ENCODE measurements at regions not wholly inside any gene's neighbourhood (a gene's known extent, or its start where the extent isn't known, plus 50 kb on each side); places are given as distances from the start of the nearest gene placed in this dataset.

DNA sequence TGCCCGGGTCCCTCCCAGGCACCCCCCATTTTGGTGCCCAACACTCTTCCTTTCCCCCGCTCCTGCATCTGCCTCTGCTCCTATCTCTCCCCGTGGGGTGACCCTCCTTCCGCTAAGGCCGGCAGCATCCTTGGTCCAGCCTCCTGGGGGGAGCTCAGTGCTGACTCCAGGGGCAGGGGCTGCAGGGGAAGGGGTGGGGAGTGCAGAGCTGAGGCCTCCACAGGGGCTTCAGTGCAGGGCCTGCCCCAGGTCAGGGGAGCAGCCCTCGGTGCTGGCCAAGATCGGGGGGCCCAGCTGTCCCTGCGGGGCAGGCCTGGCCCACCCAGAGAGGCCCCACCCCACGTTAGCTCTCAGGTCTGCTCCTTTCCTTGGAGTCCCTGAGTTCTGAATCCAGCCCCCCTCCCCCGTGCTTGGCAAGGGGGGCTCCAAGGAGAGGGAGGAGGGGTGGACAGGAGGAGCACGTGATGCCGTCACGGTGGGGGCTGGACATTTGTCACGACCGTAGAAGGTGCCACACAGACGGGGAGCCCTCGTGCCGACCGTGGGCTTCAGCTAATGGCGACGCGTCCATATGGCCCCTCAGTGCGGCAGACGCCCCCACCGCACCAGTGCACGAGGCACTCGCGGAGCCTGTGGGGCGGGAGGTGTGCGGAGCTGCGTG, 63.5 kb upstream of the ADRA2C start:
- no peak for TF ChIP-seq POLR2A (IDR thresholded peaks at IDR 0.05)
- TF ChIP-seq CTCF (IDR thresholded peaks at IDR 0.05), result no peak
- no peak for TF ChIP-seq POLR2AphosphoS5 (IDR thresholded peaks at IDR 0.05; ENCODE audit: insufficient read depth in 1 of 2, low read depth in 1 of 2)
